CD4-positive, alpha-beta T cell treated with Interleukin-21 for 1 hour (primary cell): ENCODE measurements at regions not wholly inside any gene's neighbourhood (a gene's known extent, or its start where the extent isn't known, plus 50 kb on each side); places are given as distances from the start of the nearest gene placed in this dataset.
A peak's percentile ranks its signal among the peaks of the same experiment; 100 is the strongest.

ENCODE experiments used
- DNase-seq: peaks from one replicate; pipeline ENCODE4 v3.0.0-alpha.2; 2020

DNA sequence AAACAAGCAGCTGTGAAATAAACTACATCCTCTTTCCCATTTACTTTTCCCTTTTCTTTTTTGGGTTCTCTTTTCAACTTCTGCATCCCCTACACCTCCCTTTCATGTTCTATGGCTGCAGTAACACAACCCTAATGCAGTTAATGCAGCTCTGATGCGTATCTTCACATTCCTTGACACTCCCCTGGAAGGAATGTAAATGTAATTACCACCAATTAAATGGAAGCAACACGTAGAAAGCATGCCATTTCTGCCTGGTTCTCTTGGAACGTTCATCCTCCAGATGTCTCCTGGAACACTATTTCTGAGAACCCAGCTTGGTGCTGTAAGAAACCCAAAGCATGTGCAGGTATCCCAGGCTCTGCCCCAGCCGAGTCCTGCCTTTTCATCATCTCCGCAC, 166.8 kb upstream of the FREM2 start:
- DNase-seq: no peak

DNA sequence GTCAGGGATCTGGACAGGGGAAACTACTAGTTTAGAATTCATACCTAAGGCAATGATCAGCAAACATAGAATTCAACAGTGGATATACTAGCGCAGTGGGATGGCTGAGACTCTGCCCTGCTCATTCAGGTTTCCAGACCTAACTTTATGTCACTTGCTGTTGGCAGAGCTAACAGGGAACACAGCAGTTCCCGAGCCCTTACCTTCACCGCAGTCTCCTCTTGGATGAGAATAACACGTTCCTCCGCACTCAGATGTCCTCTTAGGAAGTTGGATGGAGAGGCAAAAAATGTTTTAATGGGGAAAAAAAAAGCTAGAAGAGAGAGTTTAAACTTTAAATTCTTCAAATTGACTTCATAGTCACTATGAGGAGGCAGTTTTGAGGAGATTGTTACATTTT, 159.7 kb upstream of the FREM2 start:
- DNase-seq: no peak

DNA sequence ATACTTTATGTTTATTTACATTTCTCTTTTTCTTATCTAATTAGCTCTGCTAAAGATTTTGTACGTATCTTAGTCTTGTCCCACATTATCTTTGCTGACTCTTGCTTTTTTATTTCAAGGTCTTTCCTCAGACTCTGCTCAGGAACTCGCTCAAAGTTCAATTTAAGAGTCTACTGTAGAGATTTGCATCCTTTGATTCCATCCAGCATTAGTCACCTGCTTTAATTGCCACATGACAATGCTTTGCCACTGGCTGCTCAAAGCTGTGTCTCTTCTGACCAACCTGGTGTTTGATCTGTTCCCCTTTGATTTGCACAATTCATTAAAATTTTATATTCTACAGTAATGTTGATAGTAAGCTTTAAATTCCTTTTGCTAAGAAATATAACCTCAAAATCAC, 157.9 kb upstream of the FREM2 start:
- DNase-seq: no peak

DNA sequence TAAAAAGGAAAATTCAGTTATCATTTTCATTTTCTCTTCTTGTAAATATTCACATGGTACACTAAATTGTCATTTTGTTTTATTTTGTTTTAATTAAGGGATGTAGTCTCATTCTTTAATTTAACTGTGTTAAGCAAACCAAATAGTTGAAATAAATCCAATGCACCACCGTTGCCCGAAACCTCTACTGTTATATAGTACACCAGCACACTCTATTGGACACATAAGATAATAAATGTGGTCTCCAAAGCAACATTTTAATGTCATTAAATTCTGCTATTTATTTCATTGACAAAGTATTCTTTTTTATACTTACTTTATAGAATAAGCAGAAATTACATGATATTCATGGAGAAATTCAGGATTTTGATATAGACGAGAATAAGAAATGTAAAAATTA, 156.4 kb upstream of the FREM2 start:
- no peak for DNase-seq

DNA sequence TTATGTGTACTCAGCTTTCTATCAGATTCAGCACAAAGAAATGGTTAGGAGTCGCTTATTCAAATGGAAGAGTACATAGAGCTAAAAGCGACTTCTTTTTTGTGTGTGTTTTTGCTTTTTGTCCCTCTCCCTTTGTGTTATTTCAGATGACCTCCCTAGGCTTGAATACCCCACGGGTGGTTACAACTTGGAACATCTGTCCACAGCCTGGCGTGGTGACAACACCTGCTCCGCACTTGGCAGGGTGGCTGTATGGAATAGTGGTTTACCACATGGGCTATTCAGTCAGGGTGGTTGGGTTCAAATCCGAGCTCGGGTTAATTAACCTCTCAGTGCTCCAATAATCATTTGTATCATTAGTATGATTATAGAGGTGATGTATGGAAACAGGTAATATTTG, 151.6 kb upstream of the FREM2 start:
- no peak for DNase-seq

DNA sequence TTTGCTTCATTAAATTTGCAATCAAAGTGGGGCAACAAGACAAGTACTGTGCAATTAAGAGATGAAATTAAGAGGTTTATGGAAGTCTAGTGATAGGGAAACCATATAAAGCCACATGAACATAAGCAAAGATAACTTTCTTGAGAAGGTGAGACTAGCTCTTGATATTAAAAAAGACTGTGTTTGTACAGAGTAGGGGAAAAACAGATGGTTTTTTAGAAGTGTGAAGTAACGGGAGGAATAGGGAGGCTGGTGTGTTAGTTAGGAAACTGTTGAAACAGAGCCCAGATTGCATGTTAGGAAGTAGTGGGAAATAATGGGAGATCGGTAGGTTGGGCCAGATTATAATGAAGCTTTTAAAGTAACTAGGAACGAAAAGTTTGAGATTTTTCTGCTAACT, 149.8 kb upstream of the FREM2 start:
- DNase-seq: no peak

DNA sequence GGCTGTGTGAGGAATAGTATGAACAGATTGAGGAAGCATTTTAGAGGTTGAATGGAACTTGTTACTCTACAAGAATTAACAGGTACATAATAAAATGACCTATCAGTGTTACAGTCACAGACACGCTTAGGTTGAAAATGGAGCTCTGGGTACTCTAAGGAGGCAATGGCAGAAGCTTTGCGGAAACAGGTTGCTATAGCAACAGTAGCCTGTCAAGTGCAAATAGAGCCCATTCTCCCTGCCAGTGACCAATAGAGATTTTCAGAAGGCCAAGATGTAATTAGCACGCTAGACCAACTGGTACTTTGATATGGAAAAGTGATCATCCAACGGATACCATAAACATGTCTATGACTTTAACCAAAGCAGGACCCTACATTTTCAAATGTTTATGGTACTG, 148.5 kb upstream of the FREM2 start:
- no peak for DNase-seq

DNA sequence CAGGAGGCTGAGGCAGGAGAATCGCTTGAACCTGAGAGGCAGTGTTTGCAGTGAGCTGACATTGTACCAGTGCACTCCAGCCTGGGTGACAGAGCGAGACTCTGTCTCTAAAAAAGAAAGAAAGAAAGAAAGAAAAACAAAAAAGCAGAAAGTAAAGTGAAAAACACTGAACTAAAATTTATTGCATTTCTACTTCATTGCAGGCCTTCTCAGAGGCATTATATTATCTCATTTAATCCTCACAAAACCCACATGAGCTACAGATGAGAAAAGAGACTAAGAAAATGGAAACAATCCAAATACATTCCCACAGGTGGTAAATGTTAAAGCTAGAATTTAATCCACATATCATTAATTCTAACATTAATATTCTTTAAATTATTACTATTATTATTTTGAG, 147.2 kb upstream of the FREM2 start:
- no peak for DNase-seq

DNA sequence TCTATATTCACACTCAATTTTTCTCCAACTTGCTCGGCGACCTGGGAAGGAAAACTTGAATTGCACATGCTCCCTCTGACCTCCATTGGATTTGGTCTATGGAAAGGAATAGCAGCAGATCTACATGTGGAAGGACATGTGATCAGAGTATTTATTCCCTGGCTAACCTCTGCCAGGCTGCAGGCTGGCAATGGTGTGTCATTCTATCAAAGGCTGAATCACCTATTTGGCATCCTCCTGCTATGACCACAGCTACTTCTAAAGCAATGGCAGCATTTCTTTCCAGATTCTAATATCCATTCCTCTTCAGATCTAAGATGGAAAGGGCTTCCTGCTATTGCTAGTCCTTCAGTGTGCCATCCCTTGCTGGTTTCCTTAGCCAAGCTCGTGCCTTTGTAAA, 144.3 kb upstream of the FREM2 start:
- DNase-seq: no peak

DNA sequence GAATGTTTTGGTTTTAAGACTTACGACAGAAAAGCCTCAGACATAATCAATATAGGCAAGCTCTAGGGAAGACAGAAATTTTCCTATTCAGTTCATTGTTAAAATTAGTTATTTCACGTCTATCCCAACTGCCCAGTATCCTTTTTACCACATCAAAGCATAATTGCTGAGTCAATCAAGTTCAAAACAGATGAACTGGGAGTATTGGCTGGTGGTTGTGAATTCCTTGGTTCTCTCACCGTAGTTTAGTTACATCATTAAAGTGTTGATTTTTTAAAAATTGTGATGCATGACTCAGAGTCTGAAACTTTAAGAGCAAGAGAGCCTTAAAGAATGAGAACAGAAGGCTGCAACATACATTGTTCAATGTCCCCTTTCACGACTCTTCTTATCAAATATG, 143.3 kb upstream of the FREM2 start:
- DNase-seq: no peak

DNA sequence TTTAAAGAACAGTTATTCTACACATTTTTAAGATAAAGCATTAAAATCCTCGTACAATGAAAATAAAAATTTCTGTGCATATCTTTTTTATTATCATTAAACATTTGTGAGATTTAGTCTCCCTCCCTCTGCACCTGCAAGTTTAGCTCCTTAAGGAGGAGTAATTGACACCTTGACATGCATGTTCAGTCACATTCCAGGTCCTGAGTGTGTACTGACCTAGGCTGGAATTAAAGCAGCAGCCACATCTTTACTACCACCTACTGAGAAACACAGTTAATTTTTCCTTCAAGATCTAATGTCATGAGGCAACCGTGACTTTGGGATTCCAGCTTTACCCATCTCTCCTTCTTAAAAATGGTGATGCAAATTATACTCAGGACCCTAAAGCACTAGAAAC, 123.1 kb upstream of the FREM2 start:
- DNase-seq: no peak

DNA sequence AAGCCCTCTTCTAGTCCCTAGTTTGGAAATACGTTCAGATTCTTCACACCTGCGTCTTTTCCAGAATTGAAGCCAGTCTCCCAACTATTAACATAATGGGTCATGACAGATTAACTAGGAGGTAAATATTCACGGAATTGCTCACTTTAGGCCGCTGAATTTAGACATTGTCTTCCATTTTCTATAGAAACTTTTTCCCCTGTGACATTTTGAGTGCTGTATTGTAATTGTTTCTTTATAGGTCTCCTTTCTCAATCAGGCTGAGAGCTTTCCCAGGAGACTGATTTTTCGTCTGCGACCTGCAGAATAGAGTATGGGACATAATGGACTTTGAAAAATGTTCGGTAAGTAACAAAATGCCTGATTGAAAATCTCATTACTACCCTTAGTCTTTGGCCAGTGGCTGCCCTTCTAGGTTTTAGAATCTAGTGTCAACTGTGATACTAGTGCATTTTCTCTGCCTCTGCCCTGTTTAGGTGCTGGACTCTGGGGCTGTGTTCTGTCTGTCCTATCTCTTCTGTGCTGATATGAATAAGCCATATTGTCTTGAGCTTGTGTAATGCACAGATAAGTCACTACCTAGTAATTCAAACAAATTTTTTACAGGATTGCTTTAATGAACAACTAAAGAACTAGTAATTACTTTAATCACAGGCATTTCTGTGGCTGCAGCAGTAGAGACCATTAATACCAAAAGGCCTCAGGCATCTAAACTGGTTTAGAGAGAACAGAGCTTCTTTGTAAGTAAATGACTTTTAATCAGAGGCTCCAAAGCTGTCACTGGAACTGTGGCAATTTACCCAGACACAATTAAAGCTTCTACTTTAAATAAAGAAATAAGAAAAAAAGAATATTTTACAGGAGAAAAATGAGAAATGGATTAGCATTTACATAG, 122.4 kb upstream of the FREM2 start:
- DNase-seq: no peak

DNA sequence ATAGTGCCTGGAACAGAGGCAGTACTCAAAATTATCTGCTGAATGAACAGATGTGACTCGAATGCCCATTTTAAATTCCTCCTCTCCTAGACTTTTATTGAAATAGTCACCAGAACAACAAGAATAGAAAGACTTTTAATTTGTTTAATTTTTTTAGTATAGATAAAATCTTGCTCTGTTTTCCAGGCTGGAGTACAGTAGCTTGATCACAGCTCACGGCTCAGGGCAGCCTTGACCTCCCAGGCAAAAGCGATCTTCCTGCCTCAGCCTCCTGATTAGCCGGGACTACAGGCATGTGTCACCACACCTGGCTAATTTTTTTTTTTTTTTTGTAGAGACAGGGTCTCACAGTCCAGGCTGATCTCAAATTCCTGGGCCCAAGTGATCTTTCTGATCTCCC, 120.9 kb upstream of the FREM2 start:
- DNase-seq: no peak

DNA sequence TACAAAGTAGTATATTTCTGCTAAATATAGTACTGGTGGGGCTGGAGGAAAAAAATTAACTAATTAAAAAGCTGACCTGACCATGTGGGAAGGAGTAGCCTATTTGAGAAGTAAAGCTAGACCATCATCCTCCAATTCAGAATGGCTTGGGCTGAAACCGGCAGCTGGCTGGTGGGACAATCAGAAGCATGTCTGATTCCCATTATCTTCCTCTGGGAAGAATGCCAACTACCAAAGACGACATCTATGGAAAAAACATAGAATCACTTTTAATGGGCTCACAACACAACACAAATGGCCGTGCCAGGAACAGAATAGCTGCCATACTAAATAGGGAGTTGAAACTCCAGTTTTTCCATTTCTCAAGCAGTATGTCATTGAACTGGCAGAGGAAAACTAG, 120.4 kb upstream of the FREM2 start:
- DNase-seq: no peak

DNA sequence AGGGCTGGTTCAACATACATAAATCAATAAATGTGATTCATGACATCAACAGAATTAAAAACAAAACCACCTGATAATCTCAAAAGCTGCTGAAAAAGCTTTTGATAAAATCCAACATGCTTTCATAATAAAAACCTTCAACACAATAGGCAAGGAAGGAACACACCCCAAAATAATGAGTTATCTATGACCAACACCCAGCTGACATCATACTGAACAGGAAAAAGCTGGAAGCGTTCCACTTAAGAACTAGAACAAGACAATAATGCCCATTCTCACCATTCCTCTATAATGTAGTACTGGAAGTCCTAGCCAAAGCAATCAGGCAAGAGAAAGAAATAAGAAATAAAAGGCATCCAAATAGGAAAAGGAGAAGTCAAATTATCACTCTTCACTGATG, 116.2 kb upstream of the FREM2 start:
- no peak for DNase-seq

DNA sequence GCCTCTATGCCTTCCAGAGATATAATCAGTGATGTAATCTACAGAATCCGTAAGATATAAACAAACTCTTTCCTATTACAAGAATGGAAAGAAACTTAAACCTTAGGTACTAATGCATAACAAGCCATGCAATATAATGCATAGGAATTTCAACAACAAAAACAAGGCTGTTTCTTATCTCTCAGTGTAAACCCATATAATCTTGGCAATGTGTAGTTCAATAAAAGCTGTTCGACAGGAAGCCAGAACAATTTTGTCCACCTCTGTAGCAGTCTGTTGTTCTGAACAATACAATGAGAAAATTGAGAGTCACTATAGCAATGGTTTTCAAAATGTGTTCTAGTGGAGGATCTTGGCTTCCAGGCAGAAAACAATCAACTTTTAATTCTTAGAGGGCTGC, 111.5 kb upstream of the FREM2 start:
- DNase-seq: no peak

DNA sequence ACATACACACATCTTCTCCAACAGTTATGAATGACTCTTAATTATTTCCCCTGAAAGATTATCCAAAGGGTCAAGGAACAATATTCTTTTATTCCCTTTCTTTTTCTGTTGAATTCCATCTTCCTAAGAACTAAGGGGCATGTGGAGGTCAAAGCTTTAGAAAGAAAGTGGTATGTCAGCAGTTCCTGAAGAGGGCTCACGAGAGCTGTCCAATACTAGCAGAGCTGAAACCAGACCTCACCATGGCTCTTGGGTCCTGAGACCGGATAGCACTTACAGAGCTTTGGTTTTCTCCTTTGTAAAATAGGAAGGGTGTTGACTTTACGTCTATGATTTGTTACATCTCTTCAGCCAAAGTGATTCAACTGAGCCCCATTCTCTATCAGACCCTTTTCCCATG, 109.8 kb upstream of the FREM2 start:
- DNase-seq: no peak

DNA sequence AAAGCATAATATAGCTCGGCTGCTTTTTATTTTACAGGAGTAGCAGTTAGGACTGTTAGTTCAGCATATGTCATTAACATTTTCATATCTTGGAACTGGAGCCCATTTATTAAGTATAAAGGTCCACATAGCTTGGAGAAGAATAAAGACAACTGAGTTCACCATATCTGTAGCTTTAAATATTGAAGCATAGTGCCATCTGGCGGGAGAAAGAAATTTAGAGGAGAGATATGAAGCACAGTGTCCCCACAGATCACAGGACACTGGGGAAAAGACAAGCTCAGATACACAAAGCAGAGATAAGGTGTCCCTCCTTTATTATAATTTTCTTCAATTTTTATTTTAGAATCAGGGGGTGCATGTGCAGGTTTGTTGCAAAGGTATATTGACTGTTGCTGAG, 104.7 kb upstream of the FREM2 start:
- peak; percentile 19 for DNase-seq

DNA sequence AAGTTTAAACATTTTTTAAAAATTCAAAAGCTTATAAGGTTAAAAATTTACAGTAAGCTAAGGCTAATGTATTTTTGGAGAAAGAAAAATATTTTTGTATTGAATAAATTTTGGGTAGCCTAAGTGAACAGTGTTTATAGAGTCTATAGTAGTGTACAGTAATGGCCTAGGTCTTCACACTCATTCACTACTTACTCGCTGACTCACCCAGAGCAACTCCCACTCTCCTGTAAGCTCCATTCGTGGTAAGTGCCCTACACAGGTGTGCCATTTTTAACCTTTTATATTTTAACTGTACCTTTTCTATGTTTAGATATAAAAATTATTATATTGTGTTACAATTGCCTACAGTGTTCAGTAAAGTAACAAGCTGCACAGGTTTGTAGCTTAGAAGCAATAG, 96.6 kb upstream of the FREM2 start:
- DNase-seq: no peak

DNA sequence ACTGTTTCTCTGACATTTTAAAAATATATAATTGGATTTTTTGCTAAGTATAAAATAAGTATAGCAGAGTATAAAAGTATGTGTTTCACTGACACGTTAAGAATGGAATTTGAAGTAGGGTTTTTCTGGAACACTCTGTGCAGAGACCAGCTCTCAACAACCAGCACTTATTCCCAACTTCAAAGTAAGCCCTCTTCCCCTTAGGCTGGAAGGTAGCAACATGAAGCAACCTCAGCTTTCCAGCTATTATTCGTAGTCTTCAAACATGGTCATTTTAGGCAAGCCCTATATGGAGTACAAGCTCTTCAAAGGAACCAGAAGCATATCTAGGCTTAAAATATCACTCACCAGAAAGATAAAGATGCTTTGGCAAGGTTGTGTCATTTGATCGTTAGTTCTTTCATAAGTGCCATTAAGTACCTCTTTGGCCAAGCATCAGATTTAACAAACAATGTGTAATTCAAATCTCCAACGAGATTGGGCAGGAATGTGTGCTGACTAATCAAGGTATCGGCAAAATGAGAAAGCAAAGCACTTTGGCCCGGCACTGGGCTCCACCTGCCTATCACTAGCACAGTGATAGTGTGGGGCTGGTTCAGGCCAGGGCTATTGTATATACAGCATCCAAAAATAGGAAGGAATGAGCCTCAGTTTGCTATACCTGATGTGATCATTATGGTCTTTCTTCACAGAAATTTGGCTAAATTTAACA, 95.9 kb upstream of the FREM2 start:
- no peak for DNase-seq

DNA sequence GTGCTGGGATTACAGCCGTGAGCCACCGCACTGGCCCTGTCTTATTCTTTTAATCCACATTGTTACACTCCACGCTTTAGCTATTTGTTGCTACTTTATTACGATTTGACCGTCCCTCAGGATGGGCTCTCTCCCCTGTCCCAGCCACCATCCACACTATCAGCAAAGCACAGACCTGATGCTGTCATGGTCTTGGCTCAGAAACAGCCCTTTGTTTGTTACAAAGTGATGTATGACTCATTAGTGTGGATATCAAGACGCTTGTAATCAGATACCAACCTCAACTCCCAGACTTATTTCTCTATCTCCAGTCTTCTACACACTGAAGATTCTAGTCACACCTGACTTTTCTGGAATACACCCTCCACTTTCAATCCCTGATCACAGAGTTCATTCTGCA, 84.6 kb upstream of the FREM2 start:
- DNase-seq: no peak

DNA sequence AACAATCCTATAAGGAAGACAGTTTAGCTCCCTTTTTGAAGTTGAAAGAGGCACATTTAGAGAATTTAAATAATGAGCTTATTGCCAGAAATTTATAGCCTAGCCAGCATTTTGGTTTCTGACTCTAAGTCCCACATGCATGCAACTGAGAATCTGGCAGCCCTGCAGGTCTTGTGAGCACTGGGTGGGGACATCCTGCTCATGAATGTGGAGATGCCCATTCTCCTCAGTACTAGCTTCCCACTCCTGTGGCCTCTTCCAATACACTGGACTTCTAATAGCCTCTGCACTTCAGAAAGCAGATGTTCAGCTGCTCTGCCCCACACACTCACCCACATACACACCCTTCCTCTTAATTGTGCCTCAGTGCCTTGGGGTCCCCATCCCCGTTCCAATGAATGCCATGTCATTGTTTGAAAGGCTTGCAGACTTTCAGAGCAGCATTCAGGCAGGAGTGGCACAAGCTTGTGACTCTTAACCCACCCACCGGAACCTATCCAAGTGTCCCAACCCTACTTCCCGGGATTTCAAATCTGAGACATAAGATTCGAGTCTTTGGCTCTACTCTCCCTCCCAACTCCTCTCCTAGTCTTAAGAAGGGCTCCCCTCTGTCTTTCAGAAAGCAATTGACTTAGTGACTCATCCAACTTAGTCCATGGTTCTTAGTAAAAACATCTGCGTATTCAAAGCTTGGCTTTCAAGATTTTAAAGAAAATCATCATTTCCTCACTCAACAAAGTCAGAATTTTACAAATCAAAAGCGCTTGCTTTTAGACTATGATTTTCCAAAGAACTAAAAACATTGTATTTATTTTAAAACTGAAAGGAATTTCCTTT, 80.0 kb upstream of the FREM2 start:
- DNase-seq: no peak

DNA sequence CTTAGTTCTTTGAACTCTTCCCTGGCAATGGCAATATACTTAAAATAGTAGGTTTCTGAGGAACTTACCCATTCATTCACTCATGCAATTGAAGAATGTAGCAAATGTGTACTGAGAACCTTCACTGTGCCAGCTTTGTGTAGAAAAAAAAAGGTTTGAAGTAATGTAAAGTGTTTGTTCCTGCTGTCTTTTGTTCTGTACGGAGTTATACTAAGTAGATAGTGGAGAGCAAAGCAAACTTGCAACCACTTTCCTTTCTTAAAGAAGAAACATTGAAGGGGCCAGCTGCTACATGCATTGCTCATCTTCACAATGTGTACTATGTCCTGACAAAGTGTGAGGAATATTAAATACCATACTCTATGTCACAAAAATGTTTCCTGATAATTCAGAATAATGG, 68.9 kb upstream of the FREM2 start:
- no peak for DNase-seq

DNA sequence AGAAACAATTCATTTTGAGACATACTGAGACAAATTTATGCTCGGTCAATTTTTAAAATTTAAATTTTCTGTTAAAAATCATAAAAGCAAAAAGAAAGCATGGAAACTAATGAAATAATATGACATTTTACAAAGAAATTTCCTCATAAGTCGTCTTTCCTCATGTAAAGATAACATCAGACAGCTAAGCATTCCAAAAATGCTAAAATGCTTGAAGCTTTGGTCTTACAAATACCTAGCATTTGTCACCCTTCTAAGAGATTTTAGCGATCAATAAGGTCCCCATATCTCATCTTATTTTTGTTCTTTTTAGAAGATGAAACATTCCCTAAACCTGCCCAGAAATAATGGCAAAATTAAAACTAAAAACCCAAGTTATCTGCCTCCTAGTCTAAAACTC, 68.5 kb upstream of the FREM2 start:
- no peak for DNase-seq
